HCT116 (cell line): ENCODE measurements at regions not wholly inside any gene's neighbourhood (a gene's known extent, or its start where the extent isn't known, plus 50 kb on each side); places are given as distances from the start of the nearest gene placed in this dataset.

ENCODE experiments used
- ATAC-seq: fragments of 200-7000 bp; cut with Tn5 transposase; 2 replicates; pipeline ENCODE4 v1.9.1; 2020; ENCODE audit warnings: mild to moderate bottlenecking, moderate library complexity
- BruUV-seq: library from RNA; stranded (reverse); fragments of 400-500 nt; replicated peaks from 2 replicates; lab custom pipeline; 2021; lab: Mats Ljungman, UMichigan
- CTCF ChIA-PET: fragments of 300-600 bp; sonication (Branson Sonifier 250); formaldehyde crosslinking; loops from one replicate; lab custom pipeline; 2021; ENCODE audit warnings: antibody characterized with exemption; lab: Charles Lee
- POLR2A ChIA-PET: fragments of 300-600, 350-600 bp; sonication (Branson Sonifier 250); formaldehyde crosslinking; loops from one replicate; lab custom pipeline; 2021; ENCODE audit warnings: antibody characterized with exemption; lab: Charles Lee
- RAD21 ChIA-PET, 2 experiments: fragments of 300-600 bp; sonication (Branson Sonifier 250); formaldehyde crosslinking; loops; one replicate each; lab custom pipeline; 2023; ENCODE audit warnings: low total read pairs in 2 of 2; ENCODE audit not compliant: uncharacterized antibody in 2 of 2, unreplicated experiment in 2 of 2, low non-redundant PET in 1 of 2; lab: Charles Lee
- DNase-seq: peaks from one replicate; pipeline ENCODE4 v3.0.0-alpha.2; 2010; ENCODE audit warnings: low read depth, low spot score
- H2AFZ ChIP-seq: fragments of 200-600 bp; shearing (Covaris generic), sonication (generic); 2 replicates; pipeline ENCODE4 v1.6.1; 2017; ENCODE audit warnings: low read depth, mixed run types, mixed read lengths, antibody characterized with exemption, low read length; ENCODE audit not compliant: poor library complexity, severe bottlenecking
- H3K27ac ChIP-seq: 2 replicates; pipeline ENCODE4 v1.5.1; 2012; ENCODE audit warnings: low read depth, low read length
- H3K27me3 ChIP-seq: fragments of 200-600 bp; sonication (generic); 2 replicates; pipeline ENCODE4 v1.6.1; 2016; ENCODE audit warnings: mixed run types, low read length, mixed read lengths; ENCODE audit not compliant: insufficient read depth
- H3K36me3 ChIP-seq, 2 experiments: fragments of 200-500 bp in 1 of 2; fragments of 200-600 bp in 1 of 2; sonication (Bioruptor generic) in 1 of 2; sonication (generic) in 1 of 2; 2 replicates each; pipeline versions ENCODE4 v1.5.1 to v1.6.1; 2014 to 2016; ENCODE audit warnings: low read length in 2 of 2, inconsistent platforms in 1 of 2, mixed read lengths in 1 of 2, mixed run types in 1 of 2; ENCODE audit not compliant: insufficient read depth in 2 of 2, control insufficient read depth in 1 of 2
- H3K4me1 ChIP-seq, 2 experiments: fragments of 200-600 bp in 1 of 2; sonication (generic) in 1 of 2; 2 replicates each; pipeline versions ENCODE4 v1.5.1 to v1.6.1; 2012 to 2017; ENCODE audit warnings: low read length in 2 of 2, inconsistent platforms in 1 of 2, mild to moderate bottlenecking in 1 of 2, mixed read lengths in 1 of 2, mixed run types in 1 of 2, moderate library complexity in 1 of 2; ENCODE audit not compliant: insufficient read depth in 2 of 2, control insufficient read depth in 1 of 2
- H3K4me2 ChIP-seq: fragments of 200-600 bp; sonication (generic); 2 replicates; pipeline ENCODE4 v1.6.1; 2017; ENCODE audit warnings: mixed run types, low read length, mixed read lengths
- H3K4me3 ChIP-seq, 2 experiments: fragments of 200-600 bp in 1 of 2; sonication (generic) in 1 of 2; replicated peaks in 1 of 2; 2 replicates each; pipeline ENCODE4 v1.5.1; 2011 to 2016; ENCODE audit warnings: low read length in 2 of 2, control low read depth in 1 of 2, low read depth in 1 of 2, mild to moderate bottlenecking in 1 of 2, mixed read lengths in 1 of 2, mixed run types in 1 of 2
- H3K79me2 ChIP-seq: fragments of 200-600 bp; sonication (generic); 2 replicates; pipeline ENCODE4 v1.6.1; 2017; ENCODE audit warnings: mild to moderate bottlenecking, mixed run types, low read length, moderate library complexity, mixed read lengths; ENCODE audit not compliant: insufficient read depth
- H3K9ac ChIP-seq: fragments of 200-600 bp; sonication (generic); 2 replicates; pipeline ENCODE4 v1.6.1; 2016; ENCODE audit warnings: low read length, mixed read lengths
- H3K9me2 ChIP-seq: fragments of 200-600 bp; sonication (generic), shearing (Covaris generic); 2 replicates; pipeline ENCODE4 v1.6.1; 2017; ENCODE audit warnings: mixed run types, mild to moderate bottlenecking, moderate library complexity; ENCODE audit not compliant: insufficient read depth
- H3K9me3 ChIP-seq, 2 experiments: fragments of 200-500 bp in 1 of 2; fragments of 200-600 bp in 1 of 2; sonication (Bioruptor generic) in 1 of 2; sonication (generic) in 1 of 2; 2 replicates each; pipeline ENCODE4 v1.6.1; 2014 to 2017; ENCODE audit warnings: low read length in 2 of 2, mixed read lengths in 2 of 2, inconsistent platforms in 1 of 2, low read depth in 1 of 2, mild to moderate bottlenecking in 1 of 2, mixed run types in 1 of 2, moderate library complexity in 1 of 2; ENCODE audit not compliant: control insufficient read depth in 1 of 2, insufficient read depth in 1 of 2
- H4K20me1 ChIP-seq: fragments of 200-600 bp; sonication (generic), shearing (Covaris generic); 2 replicates; pipeline ENCODE4 v1.6.1; 2017; ENCODE audit warnings: mixed run types, mild to moderate bottlenecking, moderate library complexity; ENCODE audit not compliant: insufficient read depth
- CEBPB ChIP-seq: IDR thresholded peaks from 2 replicates; pipeline ENCODE4 v1.6.1; 2012; ENCODE audit warnings: low read depth
- EZH2phosphoT487 ChIP-seq: fragments of 200-600 bp; IDR thresholded peaks from 2 replicates; pipeline ENCODE4 v1.6.1; 2018; ENCODE audit warnings: antibody characterized with exemption, borderline replicate concordance
- FOSL1 ChIP-seq: IDR thresholded peaks from 2 replicates; pipeline ENCODE4 v1.6.1; 2012; ENCODE audit warnings: low read depth
- JUND ChIP-seq: IDR thresholded peaks from 2 replicates; pipeline ENCODE4 v1.6.1; 2012
- RAD21 ChIP-seq: IDR thresholded peaks from 2 replicates; pipeline ENCODE4 v1.6.1; 2012; ENCODE audit warnings: low read depth, mild to moderate bottlenecking
- SIN3A ChIP-seq: IDR thresholded peaks from 2 replicates; pipeline ENCODE4 v1.6.1; 2012; ENCODE audit warnings: low read depth
- SRF ChIP-seq: IDR thresholded peaks from 2 replicates; pipeline ENCODE4 v1.6.1; 2012; ENCODE audit warnings: low read depth
- TCF7L2 ChIP-seq: IDR thresholded peaks from 2 replicates; pipeline ENCODE4 v1.7.0; 2011; ENCODE audit warnings: borderline replicate concordance, inconsistent platforms; ENCODE audit not compliant: insufficient read depth, insufficient read length; ENCODE audit errors: extremely low read depth
- ZFX ChIP-seq: fragments of 450-650 bp; IDR thresholded peaks from 2 replicates; pipeline ENCODE4 v1.6.1; 2017
- intact Hi-C: fragments of 100-400 bp; cut with micrococcal nuclease; formaldehyde crosslinking; loops from 2 replicates; pipeline ENCODE4 v1.10.0; 2022

DNA sequence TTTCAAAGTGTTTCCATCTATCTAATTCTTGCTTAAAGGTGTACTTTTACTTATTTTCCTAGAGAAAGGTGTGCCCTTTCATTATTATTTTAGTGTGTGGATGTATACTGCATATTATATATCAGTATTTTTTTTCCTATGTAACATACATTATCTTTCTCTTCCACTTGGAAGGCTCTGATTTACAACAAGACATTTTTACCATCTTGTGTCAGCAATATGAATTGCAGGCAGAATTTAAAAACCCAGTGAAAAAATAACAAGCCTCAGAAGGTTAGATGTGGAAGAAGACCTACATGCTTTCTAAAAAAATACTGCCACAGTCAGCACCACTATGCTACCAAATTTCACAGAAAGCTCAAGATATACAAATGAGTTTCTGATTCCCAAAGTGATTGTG lies 327.7 kb upstream of the STEAP1 start:
- no TSS peak for BruUV-seq

DNA sequence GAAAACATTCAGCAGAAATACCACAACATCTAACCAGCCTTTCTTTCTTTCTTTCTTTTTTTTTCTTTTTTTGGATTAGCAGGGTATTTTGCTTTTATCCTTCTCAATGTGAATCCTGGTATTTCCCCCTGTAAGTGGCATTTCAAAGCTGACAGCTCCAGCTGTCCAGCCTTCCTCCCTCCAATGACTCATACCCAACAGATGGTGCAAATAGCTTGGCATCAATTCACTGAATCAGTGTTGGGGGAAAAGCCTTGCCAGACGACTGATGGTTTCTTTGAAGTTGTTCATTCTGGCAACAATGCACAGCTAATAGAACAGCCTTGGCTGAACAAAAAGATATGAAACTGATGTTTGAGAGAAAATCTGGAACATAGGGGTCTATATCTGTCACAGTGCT lies 316.8 kb upstream of the STEAP1 start:
- ChIA-PET RAD21 (no interaction called here), POLR2A (no interaction called here), CTCF (no interaction called here)
- TF ChIP-seq TCF7L2 (peak; percentile 17), SRF (no peak), FOSL1 (no peak)
- H3K4me2 ChIP-seq, result no peak overlapping the region
- H3K4me3 ChIP-seq, result no peak overlapping the region
- no peaks in the 10 kb centered on the region for H3K27me3 ChIP-seq
- H3K79me2 ChIP-seq, result no peaks in the 10 kb centered on the region
- no peaks in the 10 kb centered on the region for H3K9me2 ChIP-seq
- ATAC-seq (no peak), DNase-seq (no peak)
- H3K9ac ChIP-seq, result no peak overlapping the region
- H2AFZ ChIP-seq, result no peak overlapping the region
- no TSS peak for BruUV-seq
- intact Hi-C loops, result no loop called here
- H3K9me3 ChIP-seq, result no peaks in the 10 kb centered on the region
- H3K27ac ChIP-seq, result no peak overlapping the region
- H3K4me1 ChIP-seq, result no peaks in the 10 kb centered on the region
- H4K20me1 ChIP-seq, result no peaks in the 10 kb centered on the region
- no peaks in the 10 kb centered on the region for H3K36me3 ChIP-seq

More for the DNA sequence above, 327.7 kb upstream of the STEAP1 start:
- Histone ChIP-seq H3K9me2 (no peaks in the 10 kb centered on the region), H3K4me1 (no peaks in the 10 kb centered on the region), H3K27me3 (no peaks in the 10 kb centered on the region), H3K27ac (no peak overlapping the region), H3K4me2 (no peak overlapping the region), H3K4me3 (no peak overlapping the region), H3K9me3 (no peaks in the 10 kb centered on the region), H3K79me2 (no peaks in the 10 kb centered on the region), H3K9ac (no peak overlapping the region), H3K36me3 (no peaks in the 10 kb centered on the region), H2AFZ (no peak overlapping the region), H4K20me1 (no peaks in the 10 kb centered on the region)
- ChIA-PET RAD21 (no interaction called here), CTCF (no interaction called here), POLR2A (no interaction called here)
- TF ChIP-seq EZH2phosphoT487 (no peak), RAD21 (peak; percentile 12; the same call in 1 of the 2 replicates), CEBPB (no peak), ZFX (no peak), SIN3A (no peak), SRF (no peak), JUND (no peak)
- ATAC-seq, result no peak
- no peak for DNase-seq
- intact Hi-C loops, result no loop called here
